ENCODE measurements at regions not wholly inside any gene's neighbourhood (a gene's known extent, or its start where the extent isn't known, plus 50 kb on each side); places are given as distances from the start of the nearest gene placed in this dataset.

DNA sequence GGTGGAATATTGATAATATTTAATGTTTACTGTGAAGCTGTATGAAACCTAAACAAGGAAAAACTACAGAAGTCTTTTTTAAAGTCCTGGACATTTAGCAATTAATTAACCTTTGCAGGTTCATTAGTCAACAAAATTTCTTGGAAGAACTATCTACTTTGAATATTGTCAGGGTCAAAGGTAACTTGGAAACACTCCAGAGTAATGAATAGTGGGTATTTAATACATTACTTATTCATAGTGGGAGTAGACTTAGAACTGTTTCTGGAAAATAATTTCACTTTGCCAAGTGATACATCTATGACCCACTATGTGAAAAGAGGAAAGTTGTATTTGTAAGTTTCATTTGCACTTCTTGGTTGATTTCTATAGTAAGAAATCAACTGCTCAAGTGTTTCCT is 319.1 kb downstream of the TFAP2B start:
- H2AFZ ChIP-seq (ENCODE audit: low read length) = no peak overlapping the region
- no peaks in the 10 kb centered on the region for H3K27me3 ChIP-seq (replicated peaks; ENCODE audit: insufficient read depth, low read length)
- no peak overlapping the region for H3K4me3 ChIP-seq (ENCODE audit: low read length)

GRCh38 chr6:51139950-51140385 is 321.3 kb downstream of the TFAP2B start:
- Histone ChIP-seq H3K27me3 (replicated peaks; ENCODE audit: insufficient read depth, low read length) (no peaks in the 10 kb centered on the region), H3K4me1 (ENCODE audit: low read length) (no peaks in the 10 kb centered on the region), H3K79me2 (ENCODE audit: low read length) (no peaks in the 10 kb centered on the region), H4K20me1 (ENCODE audit: insufficient read depth, low read length) (no peaks in the 10 kb centered on the region), H3K9me3 (replicated peaks; ENCODE audit: insufficient read depth, low read length) (no peaks in the 10 kb centered on the region), H3K27ac (ENCODE audit: low read length) (no peak overlapping the region), H3K9ac (ENCODE audit: low read length) (no peak overlapping the region), H2AFZ (ENCODE audit: low read length) (no peak overlapping the region), H3K36me3 (replicated peaks; ENCODE audit: insufficient read depth, low read length) (no peaks in the 10 kb centered on the region), H3F3A (ENCODE audit: insufficient read depth, low read length) (no peaks in the 10 kb centered on the region), H3K9me2 (replicated peaks; ENCODE audit: insufficient read depth, low read length) (no peaks in the 10 kb centered on the region), H3K4me3 (ENCODE audit: low read length) (no peak overlapping the region), H3K4me2 (ENCODE audit: low read depth, low read length) (no peak overlapping the region)
- TF ChIP-seq EZH2phosphoT487 (IDR thresholded peaks at IDR 0.05; ENCODE audit: low read length) = no peak
- TF ChIP-seq EZH2 (optimal IDR thresholded peaks at IDR 0.05; ENCODE audit: low read depth, low read length) = no peak
- TF ChIP-seq, protein P1, sequence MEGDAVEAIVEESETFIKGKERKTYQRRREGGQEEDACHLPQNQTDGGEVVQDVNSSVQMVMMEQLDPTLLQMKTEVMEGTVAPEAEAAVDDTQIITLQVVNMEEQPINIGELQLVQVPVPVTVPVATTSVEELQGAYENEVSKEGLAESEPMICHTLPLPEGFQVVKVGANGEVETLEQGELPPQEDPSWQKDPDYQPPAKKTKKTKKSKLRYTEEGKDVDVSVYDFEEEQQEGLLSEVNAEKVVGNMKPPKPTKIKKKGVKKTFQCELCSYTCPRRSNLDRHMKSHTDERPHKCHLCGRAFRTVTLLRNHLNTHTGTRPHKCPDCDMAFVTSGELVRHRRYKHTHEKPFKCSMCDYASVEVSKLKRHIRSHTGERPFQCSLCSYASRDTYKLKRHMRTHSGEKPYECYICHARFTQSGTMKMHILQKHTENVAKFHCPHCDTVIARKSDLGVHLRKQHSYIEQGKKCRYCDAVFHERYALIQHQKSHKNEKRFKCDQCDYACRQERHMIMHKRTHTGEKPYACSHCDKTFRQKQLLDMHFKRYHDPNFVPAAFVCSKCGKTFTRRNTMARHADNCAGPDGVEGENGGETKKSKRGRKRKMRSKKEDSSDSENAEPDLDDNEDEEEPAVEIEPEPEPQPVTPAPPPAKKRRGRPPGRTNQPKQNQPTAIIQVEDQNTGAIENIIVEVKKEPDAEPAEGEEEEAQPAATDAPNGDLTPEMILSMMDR (IDR thresholded peaks at IDR 0.05; ENCODE audit: low read length) = no peak
- DNase-seq = no peak

More for the DNA sequence above, 319.1 kb downstream of the TFAP2B start:
- Histone ChIP-seq H3K9ac (ENCODE audit: low read length) (no peak overlapping the region), H4K20me1 (ENCODE audit: insufficient read depth, low read length) (no peaks in the 10 kb centered on the region), H3K9me2 (replicated peaks; ENCODE audit: insufficient read depth, low read length) (no peaks in the 10 kb centered on the region), H3K4me1 (ENCODE audit: low read length) (no peaks in the 10 kb centered on the region), H3K27ac (ENCODE audit: low read length) (no peak overlapping the region), H3K9me3 (replicated peaks; ENCODE audit: insufficient read depth, low read length) (no peaks in the 10 kb centered on the region), H3K4me2 (ENCODE audit: low read depth, low read length) (no peak overlapping the region), H3F3A (ENCODE audit: insufficient read depth, low read length) (no peaks in the 10 kb centered on the region), H3K36me3 (replicated peaks; ENCODE audit: insufficient read depth, low read length) (no peaks in the 10 kb centered on the region), H3K79me2 (ENCODE audit: low read length) (no peaks in the 10 kb centered on the region)
- DNase-seq = no peak
- TF ChIP-seq EZH2 (optimal IDR thresholded peaks at IDR 0.05; ENCODE audit: low read depth, low read length) (no peak), EZH2phosphoT487 (IDR thresholded peaks at IDR 0.05; ENCODE audit: low read length) (no peak)
- TF ChIP-seq, protein P1 (IDR thresholded peaks at IDR 0.05; ENCODE audit: low read length) = no peak

DNA sequence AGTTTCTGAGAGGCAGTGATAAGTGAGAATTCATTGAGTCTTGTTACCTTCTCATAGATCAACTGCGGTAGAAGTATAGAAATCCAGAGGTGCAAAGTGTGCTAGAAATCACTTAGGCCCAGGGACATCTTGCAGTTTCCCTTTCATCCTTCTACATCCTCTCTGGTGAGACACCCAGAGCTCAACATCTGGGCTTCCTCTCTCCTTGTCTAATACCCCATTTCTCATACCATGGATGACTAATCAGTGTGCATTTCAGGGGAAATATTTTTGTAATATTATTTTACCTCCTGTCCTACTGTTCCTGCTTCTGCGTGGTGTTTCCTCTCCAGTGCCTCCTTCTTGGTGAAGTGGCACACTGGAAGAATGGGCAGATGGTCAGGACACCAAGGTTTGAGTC is 322.4 kb downstream of the TFAP2B start:
- Histone ChIP-seq H3K79me2 (ENCODE audit: low read length) (no peaks in the 10 kb centered on the region), H3K27ac (ENCODE audit: low read length) (no peak overlapping the region), H3K9me2 (replicated peaks; ENCODE audit: insufficient read depth, low read length) (no peaks in the 10 kb centered on the region), H3K4me3 (ENCODE audit: low read length) (no peak overlapping the region), H4K20me1 (ENCODE audit: insufficient read depth, low read length) (no peaks in the 10 kb centered on the region), H3K9ac (ENCODE audit: low read length) (no peak overlapping the region), H3K36me3 (replicated peaks; ENCODE audit: insufficient read depth, low read length) (no peaks in the 10 kb centered on the region), H3K27me3 (replicated peaks; ENCODE audit: insufficient read depth, low read length) (no peaks in the 10 kb centered on the region), H3K9me3 (replicated peaks; ENCODE audit: insufficient read depth, low read length) (no peaks in the 10 kb centered on the region), H2AFZ (ENCODE audit: low read length) (no peak overlapping the region), H3K4me2 (ENCODE audit: low read depth, low read length) (no peak overlapping the region), H3F3A (ENCODE audit: insufficient read depth, low read length) (no peaks in the 10 kb centered on the region), H3K4me1 (ENCODE audit: low read length) (no peaks in the 10 kb centered on the region)
- DNase-seq = no peak
- no peak for TF ChIP-seq EZH2 (optimal IDR thresholded peaks at IDR 0.05; ENCODE audit: low read depth, low read length)
- TF ChIP-seq, protein P1 (IDR thresholded peaks at IDR 0.05; ENCODE audit: low read length) = no peak
- TF ChIP-seq EZH2phosphoT487 (IDR thresholded peaks at IDR 0.05; ENCODE audit: low read length) = no peak
